ENCODE measurements at regions not wholly inside any gene's neighbourhood (a gene's known extent, or its start where the extent isn't known, plus 50 kb on each side); places are given as distances from the start of the nearest gene placed in this dataset.

DNA sequence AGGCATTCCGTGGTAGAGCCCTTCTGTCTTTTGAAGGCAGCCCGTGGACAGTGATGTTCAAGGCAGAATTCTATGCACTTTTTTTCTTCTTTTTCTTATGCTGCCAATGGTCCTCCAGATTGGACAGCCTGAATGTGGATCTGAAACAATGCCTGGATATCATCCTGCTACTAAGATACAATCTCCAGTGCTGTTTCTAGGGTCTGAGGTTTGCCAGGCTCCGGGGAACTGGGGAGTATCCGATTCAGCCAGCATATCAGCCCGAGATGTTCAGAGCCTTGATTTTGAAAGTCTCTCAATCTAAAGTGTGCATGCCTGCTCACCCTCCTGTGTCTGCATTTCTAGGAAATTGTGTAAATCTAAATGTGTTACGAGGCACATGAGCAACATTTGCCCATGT, 103.8 kb upstream of the WWC1 start:
- DNase-seq = no peak

- DNase-seq = no peak
These were observed 103.3 kb upstream of the WWC1 start for GRCh38 chr5:168188182-168188581.

DNA sequence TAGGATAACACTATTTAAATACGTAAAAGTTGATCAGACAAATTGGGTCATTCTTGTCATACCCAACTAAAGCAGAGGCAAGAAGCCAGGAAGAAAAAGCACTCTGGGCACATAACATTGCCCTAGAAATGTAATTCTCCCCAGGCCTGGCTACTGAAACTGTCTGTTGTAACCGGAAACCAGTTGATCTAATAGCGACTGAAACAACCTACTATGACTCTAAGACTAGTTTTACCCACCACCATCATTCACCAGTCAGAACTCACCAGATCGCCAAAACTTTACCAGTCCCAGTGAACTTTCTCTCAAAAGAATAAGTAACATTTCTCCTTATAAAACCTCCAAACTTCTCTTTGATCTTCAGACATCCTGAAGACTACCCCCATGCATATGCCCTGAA, 99.3 kb upstream of the WWC1 start:
- DNase-seq = no peak

- DNase-seq = no peak
These were observed 97.8 kb upstream of the WWC1 start for GRCh38 chr5:168193493-168194250.

DNA sequence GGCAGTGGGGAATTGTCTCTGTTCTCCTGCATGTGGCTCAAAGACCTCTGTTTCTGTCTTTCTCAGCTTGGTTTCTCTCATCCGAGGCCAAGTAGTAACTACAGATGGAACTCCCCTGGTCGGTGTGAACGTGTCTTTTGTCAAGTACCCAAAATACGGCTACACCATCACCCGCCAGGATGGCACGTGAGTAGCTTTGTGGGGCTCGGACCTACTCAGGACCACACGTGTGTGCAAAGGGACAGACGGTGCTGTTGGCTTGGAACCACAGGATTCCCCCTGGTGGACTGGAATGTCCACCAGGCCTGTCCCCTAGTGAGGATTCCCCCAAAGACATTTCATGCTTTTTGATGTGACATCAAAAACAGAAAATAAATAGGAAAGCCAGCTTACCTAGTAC, 96.3 kb upstream of the WWC1 start:
- DNase-seq = no peak

- DNase-seq = no peak
These were observed 93.1 kb upstream of the WWC1 start for GRCh38 chr5:168198359-168198758.

DNA sequence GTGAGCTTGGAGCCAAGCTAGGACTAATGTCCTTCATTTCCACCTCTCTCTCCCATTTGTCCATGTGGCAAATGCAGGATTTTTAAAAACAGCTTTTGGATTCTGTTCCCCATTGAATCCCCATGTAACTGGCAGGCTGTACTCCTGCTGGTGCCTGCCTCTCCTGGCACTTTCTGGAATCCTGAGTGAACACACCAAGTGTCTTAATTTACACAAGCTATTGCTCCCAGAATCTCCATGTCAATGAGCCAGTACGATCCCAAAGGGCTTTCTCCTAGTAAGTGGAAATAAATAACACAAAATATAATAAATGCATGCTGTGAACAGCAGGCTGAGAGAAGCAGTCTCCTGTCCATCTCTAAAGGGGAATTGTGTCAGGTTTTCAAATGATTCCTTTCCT, 88.4 kb upstream of the WWC1 start:
- peak; percentile 33 for DNase-seq

GRCh38 chr5:168204165-168204564, 87.3 kb upstream of the WWC1 start:
- DNase-seq = no peak

GRCh38 chr5:168207450-168208029, 83.9 kb upstream of the WWC1 start:
- DNase-seq = no peak

DNA sequence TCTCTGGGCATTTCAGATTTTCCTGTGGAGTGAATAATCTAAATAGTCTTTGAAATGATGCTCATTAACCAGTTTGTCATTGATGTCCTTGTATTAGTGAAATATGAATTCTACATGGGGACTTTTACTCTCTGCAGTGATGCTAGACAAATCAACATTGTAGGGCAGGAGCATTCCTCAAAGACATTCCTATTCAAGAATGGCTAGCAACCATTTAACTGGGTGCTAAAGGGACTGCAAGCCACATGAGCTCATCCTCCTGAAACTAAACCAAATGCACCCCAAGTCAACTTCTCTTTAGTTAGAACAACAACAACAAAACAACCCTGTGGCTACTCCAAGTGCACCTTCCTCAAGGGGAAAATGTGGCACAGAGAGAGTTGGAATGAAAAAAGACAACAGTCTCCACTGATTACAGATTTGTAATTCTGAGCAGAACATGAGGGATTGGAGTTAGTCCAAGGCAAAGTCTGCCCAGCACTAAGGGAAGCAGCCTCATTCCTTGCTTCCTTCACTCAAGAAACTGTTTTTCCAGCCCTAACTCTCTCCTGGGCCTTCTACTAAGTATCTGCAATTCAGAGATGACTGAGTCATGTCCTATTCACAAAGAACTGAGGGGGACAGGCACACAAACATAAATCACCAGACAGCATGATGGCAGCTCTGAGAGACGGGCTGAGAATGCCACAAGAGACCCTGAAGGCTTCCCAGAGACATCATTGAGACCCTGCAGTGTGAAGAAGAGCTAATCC, 82.0 kb upstream of the WWC1 start:
- DNase-seq = no peak

DNA sequence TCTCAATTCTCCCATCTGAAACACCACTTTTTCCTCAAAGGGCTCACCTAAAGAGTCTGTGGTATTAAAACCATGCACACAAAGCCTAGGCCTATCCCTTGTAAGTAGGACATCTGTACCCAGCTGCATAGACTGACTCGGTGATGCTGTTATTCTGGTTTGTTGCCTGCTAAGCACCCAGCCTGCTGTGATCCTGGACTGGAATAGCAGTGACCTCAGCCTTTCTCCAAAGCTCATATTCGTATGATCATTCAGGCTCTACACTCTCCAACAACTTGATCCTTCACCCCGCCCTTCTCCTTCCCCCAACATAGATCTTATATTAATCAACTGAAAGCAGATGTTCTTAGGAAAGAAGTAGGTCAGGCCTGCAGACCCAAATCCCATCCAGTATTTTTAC, 81.4 kb upstream of the WWC1 start:
- DNase-seq = no peak

GRCh38 chr5:168211245-168211644, 80.2 kb upstream of the WWC1 start:
- no peak for DNase-seq

GRCh38 chr5:168211936-168212335, 79.5 kb upstream of the WWC1 start:
- no peak for DNase-seq

DNA sequence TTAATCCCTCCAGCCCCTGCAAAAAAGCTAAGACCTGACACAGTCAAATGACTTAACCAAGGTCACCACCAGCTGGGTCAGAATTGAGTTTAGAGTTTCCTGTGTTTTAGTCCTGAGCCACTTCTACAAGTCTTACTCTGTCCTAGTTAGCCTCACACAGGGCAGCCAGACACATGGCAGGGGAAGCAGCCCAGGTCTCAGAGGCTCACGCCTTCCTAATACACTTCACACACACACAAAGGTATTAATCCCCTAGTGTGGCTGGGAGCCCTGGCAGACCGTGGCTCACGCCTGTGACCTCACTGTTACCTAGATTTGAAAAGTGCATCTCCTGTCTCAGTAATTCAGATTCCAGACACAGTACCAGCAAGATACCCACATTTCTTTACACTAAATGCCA, 77.4 kb upstream of the WWC1 start:
- no peak for DNase-seq

DNA sequence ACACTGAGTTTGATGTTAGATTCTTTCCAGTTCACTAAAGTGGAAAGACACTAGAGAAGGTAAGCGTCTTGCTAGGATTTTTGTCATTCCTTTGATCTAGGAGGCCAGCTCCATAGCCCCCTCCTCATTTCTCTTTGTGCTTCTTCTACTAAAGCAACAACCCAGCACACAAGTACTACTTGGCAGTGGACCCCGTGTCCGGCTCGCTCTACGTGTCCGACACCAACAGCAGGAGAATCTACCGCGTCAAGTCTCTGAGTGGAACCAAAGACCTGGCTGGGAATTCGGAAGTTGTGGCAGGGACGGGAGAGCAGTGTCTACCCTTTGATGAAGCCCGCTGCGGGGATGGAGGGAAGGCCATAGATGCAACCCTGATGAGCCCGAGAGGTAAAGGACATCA, 76.6 kb upstream of the WWC1 start:
- no peak for DNase-seq

- no peak for DNase-seq
These were observed 75.8 kb upstream of the WWC1 start for GRCh38 chr5:168215646-168216045.

DNA sequence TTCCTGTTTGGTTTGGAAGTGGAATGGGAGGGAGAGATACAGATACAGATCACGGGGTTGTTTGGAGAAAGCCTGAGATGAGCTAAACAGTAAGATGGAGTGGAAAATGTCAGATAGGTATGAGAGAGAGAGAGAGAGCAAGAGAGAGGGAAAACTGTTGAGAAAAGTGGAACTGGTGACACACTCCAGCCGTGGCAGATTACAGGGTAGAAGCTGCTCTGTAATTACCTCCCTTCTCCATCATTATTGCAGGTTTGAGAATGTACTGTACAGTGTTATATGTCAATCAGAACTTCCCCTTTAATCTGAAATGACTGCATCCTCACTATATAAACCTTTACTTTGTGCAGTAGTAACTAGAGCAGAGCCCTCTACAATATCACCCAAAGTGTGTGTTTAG, 74.5 kb upstream of the WWC1 start:
- no peak for DNase-seq

GRCh38 chr5:168217497-168217896, 73.9 kb upstream of the WWC1 start:
- no peak for DNase-seq

- DNase-seq = no peak
These were observed 72.7 kb upstream of the WWC1 start for GRCh38 chr5:168218746-168219145.

- DNase-seq = peak; percentile 90
These were observed 71.7 kb upstream of the WWC1 start for GRCh38 chr5:168219515-168220410.

- no peak for DNase-seq
These were observed 67.4 kb upstream of the WWC1 start for GRCh38 chr5:168224085-168224484.

DNA sequence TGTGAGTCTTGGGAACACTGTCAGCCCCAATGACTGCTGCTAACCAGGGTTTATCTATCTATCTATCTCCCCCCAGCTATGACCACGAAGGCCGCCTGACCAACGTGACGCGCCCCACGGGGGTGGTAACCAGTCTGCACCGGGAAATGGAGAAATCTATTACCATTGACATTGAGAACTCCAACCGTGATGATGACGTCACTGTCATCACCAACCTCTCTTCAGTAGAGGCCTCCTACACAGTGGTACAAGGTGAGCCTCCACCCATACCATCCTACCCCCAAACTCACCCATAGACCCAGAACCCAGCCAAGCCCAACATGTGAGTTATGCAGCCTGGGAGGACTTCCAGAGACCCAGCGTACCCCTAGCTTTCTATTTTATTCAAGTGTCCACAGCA, 65.4 kb upstream of the WWC1 start:
- no peak for DNase-seq

DNA sequence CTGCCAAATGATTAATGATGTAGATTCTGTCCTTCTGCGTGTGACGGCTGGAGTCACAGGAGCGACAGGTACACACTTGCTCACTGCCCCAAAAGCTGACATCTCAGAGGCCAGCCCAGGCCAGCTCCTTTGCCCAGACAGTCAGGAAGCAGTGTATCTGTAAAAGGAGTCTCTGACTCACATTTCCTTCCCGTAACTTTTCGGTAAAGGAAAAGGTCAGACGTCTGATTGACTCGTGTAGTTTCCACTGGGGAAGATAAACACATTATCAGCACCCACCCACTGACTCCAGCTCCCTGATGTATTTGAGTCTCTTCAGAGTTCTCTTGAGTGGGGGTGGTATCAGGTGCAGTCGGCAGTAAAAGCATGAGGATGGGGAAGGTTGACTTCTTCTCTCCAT, 64.4 kb upstream of the WWC1 start:
- DNase-seq = no peak
